Upper lobe of left lung (tissue), 4 donors: ENCODE measurements at regions not wholly inside any gene's neighbourhood (a gene's known extent, or its start where the extent isn't known, plus 50 kb on each side); places are given as distances from the start of the nearest gene placed in this dataset.

Experiments
- CTCF ChIP-seq, 6 experiments: fragments of 450-650 bp in 4 of 6; fragments of 200-600 bp in 2 of 6; sonication (generic) in 2 of 6; IDR thresholded peaks; one replicate each; pipeline ENCODE4 v1.5.1; 2016 to 2019; ENCODE audit warnings: antibody characterized with exemption in 6 of 6
- POLR2A ChIP-seq, 4 donors: fragments of 450-650 bp; IDR thresholded peaks; one replicate each; pipeline ENCODE4 v1.5.1; 2016 to 2017; ENCODE audit warnings: antibody characterized with exemption in 4 of 4, mild to moderate bottlenecking in 2 of 4
- POLR2AphosphoS5 ChIP-seq, 2 donors: sonication (generic); formaldehyde crosslinking; IDR thresholded peaks; one replicate each; pipeline ENCODE4 v1.5.1; 2017; ENCODE audit warnings: antibody characterized with exemption in 2 of 2

- TF ChIP-seq CTCF (IDR thresholded peaks at IDR 0.05) (no peak), POLR2AphosphoS5 (IDR thresholded peaks at IDR 0.05) (no peak), POLR2A (IDR thresholded peaks at IDR 0.05) (no peak)
Observed at GRCh38 chrX:42535233-42535632, 242.7 kb downstream of the PPP1R2C start.
